ENCODE measurements at regions not wholly inside any gene's neighbourhood (a gene's known extent, or its start where the extent isn't known, plus 50 kb on each side); places are given as distances from the start of the nearest gene placed in this dataset.
"Not testable (repeated sequence)": the region's sequence is repeated elsewhere in the genome, so short reads cannot be mapped to it uniquely, and the experiment has no call there.

GRCh38 chr18:43772907-43773306 lies 495.6 kb upstream of the SYT4 start:
- DNase-seq (peak; percentile 40), ATAC-seq (peak; percentile 96 to 97)
- intact Hi-C loops (cut with DNase I): loop anchor here in 1 of 2 donors (10.0 kb wide), 2 partner anchors 52 to 108 kb away; no protein-coding TSS in a partner anchor

- intact Hi-C loops (cut with DNase I): loop anchor here in 1 of 2 donors (10.0 kb wide), 2 partner anchors 50 to 110 kb away; no protein-coding TSS in a partner anchor
- DNase-seq (no peak), ATAC-seq (no peak)
Observed at GRCh38 chr18:43774497-43774896, 497.2 kb upstream of the SYT4 start.

- DNase-seq (no peak), ATAC-seq (no peak)
- intact Hi-C loops (cut with DNase I): loop anchor here in 1 of 2 donors (5.0 to 10.0 kb wide), 3 partner anchors 49 to 677 kb away; no protein-coding TSS in a partner anchor
Observed at GRCh38 chr18:43775591-43775990, 498.3 kb upstream of the SYT4 start.

DNA sequence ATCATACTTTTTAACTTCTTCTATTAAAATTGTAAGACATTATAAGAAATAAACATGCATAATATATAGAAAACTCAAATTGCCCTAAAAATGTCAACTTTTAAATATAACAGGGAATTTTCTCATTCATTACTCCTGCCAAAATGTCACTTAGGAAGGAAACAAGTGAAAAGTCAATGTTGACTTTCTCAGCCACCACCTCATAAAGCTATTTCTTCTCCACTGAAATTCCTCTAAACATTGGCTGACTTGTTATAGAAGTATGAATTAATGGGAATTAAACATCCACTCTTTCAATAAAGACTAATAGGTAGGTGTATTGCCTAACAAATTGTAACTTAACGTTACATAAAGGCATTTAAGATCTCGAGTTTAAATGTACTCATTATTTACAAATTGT lies 499.7 kb upstream of the SYT4 start:
- DNase-seq (no peak), ATAC-seq (no peak)
- intact Hi-C loops (cut with DNase I): loop anchor here in 1 of 2 donors (5.0 to 10.0 kb wide), 3 partner anchors 48 to 675 kb away; no protein-coding TSS in a partner anchor

- no peak for ATAC-seq
- DNase-seq: no peak
- intact Hi-C loops (cut with DNase I): loop anchor here in 1 of 2 donors (5.0 to 10.0 kb wide), 3 partner anchors 47 to 675 kb away; no protein-coding TSS in a partner anchor
Observed at GRCh38 chr18:43777636-43778304, 500.5 kb upstream of the SYT4 start.

DNA sequence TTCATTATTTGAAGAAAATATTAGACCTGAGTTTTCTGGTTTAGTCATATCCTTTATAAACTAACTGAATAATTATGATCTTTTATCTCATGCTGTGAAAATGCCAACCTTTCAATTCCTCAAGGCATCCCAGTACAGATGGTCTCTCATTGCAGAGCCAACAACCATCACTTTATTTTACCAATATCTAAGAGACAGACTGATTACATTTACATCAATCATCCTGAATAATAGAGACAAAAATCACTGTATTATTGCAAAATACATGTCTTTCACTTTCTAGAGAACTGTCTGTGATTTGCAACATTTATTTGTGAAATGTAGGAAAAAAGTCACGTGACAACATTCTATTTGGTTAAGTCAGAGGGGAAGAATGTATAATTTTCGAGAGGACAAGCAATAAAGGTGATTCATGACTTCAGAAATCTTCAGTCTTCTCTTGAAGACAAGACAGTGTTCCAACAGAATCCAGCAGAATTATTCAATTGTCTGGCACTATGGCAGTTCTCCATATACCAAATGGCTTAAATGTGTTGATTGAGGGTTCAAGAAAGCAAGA lies 503.6 kb upstream of the SYT4 start:
- intact Hi-C loops (cut with DNase I): no loop called here

GRCh38 chr18:43785158-43785557 lies 507.9 kb upstream of the SYT4 start:
- intact Hi-C loops (cut with DNase I): no loop called here
- ATAC-seq: no peak
- no peak for DNase-seq

More for the DNA sequence above, 503.6 kb upstream of the SYT4 start:
- no peak for ATAC-seq
- DNase-seq: no peak

DNA sequence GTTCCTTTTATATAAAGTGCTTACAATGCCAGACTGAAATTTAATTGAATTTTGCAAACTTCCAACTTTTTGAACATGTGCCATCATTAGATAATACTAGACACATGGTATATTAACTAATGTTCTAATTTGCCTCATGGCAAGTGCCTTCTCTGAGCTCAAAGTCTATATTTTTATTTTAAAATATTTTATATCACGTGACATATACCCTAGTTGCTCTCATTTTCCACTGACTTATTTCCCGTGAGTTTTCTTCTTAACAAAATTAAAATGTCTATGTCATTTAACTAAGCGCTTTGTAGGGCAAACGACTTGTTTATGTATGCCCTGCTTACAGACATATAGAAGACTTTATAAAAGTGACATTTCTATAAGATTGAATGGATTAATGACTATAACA lies 509.6 kb upstream of the SYT4 start:
- ATAC-seq: no peak
- intact Hi-C loops (cut with DNase I): no loop called here

GRCh38 chr18:43787721-43788120 lies 510.4 kb upstream of the SYT4 start:
- DNase-seq; ATAC-seq; intact Hi-C loops (cut with DNase I): not testable (repeated sequence)

More for the DNA sequence above, 509.6 kb upstream of the SYT4 start:
- DNase-seq: no peak

DNA sequence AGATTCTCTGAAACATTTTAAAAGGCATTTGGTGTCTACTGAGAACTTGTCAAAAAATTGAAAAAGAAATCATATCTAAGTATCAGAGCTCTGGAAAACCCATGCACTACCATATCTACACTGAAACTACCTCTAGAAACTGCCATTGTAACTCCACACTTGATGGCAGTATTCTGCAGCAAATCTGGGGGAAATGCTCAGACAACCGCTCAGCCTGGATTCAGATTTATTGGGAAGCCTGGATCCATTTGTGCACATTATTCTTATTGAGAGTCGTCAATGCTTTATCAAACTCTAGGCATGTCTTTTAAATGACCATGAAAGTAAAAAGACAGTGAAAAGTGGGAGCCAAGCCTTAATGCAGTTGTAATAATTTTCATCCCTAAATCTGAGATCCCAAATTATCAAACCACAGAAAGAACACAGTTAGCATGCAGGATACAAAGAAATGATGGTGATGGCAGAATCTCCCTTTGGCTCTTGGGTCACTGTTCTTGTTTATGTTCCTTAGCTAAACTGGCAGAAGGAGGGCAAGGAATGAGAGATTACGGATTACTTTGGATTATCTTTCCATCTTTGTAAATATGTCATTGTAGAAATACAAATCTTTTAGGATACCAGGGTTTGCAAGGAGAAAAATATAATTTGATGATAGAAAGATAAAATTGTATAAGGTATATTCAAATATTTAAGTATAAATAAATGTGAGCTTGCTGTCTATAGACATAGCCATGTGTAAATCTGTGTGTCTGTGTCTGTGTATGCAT lies 512.1 kb upstream of the SYT4 start:
- peak in 1 of 2 donors; percentile 55 for ATAC-seq
- intact Hi-C loops (cut with DNase I): no loop called here
- DNase-seq: no peak

GRCh38 chr18:43793910-43794309 lies 516.6 kb upstream of the SYT4 start:
- intact Hi-C loops (cut with DNase I): loop anchor here (5.0 kb wide), 1 partner anchor 533 kb away; no protein-coding TSS in a partner anchor
- ATAC-seq: peak; percentile 59 to 68
- no peak for DNase-seq

DNA sequence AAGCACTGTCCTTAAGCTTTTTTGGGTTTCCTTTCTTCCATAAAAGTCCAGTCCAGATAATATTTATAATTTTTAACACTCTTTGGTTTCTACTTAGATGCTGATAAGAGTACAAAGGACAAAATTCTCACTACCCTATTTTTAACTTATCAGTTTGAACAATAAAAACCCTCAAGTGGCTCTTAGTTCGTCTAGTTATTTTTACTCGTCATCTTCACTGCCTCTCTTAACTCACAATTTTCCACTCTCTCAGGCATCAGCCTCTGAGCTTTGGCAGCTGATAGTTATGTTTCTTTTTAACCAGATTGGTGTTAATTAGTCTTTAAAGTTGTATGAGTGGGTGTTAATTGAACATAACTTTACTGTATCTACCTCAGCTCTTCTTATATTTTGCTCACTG lies 517.1 kb upstream of the SYT4 start:
- DNase-seq: no peak
- intact Hi-C loops (cut with DNase I): loop anchor here (5.0 kb wide), 1 partner anchor 533 kb away; no protein-coding TSS in a partner anchor
- ATAC-seq: peak in 1 of 2 donors; percentile 51

DNA sequence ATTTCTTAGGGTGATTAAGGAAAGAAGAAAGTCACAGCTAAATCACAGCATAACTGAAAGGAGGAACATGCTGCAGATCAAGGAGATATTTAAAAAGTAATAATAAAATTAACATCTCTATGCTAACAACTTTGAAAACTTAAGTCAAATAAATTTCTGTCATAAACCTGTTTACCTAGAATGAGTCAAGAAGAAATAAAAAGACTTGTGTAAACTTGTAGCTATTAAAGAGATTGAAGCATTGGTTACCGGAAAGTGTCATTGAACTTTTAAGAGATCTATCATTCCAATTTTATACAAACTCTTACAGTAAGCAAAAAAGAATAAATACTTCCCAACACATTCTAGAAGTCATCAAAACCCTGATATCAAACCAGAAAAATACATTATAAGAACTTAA lies 520.1 kb upstream of the SYT4 start:
- intact Hi-C loops (cut with DNase I): no loop called here
- DNase-seq (no peak), ATAC-seq (no peak)

DNA sequence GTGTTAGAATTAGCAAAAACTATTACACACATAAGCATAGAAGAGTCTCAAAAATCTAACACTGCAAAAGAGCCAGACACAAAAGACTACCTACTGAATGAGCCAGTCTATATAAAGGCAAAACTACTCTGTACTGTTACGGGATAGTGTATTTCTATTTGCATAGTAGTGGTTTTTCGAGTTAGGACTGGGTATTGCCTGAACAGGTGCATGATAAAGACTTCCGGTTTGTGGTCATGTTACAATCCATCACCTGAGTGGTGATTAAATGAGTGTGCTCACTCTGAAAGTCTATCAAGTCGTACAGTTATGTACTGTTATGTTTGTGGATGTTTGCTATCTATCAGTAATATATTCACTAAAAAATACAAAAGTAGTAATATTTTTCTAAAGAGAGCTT lies 523.3 kb upstream of the SYT4 start:
- intact Hi-C loops (cut with DNase I): no loop called here
- DNase-seq (no peak), ATAC-seq (no peak)

- no peak for DNase-seq
- ATAC-seq: no peak
- intact Hi-C loops (cut with DNase I): no loop called here
Observed at GRCh38 chr18:43805646-43806194, 528.4 kb upstream of the SYT4 start.

DNA sequence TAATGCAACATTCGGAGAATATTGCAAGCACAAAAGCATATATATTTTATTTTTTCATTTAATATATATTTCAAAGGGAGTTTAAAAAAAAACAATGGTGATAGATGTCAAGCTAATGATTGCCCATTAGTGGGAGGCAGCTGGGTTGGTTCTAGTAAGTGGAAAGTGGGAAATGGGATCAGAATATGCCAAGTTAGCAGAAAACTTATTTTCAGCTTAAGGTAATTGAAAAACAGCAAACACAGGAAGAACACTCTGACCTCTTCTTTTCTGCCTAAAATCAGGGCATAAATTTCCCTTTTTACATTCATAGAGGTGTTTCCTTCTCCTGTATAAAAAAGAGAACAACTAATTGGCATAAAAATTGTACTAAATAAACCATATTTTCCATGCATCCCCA lies 535.3 kb upstream of the SYT4 start:
- ATAC-seq (no peak), DNase-seq (no peak)
- intact Hi-C loops (cut with DNase I): no loop called here

- intact Hi-C loops (cut with DNase I): no loop called here
- DNase-seq (no peak), ATAC-seq (no peak)
Observed at GRCh38 chr18:43819397-43819796, 542.1 kb upstream of the SYT4 start.

DNA sequence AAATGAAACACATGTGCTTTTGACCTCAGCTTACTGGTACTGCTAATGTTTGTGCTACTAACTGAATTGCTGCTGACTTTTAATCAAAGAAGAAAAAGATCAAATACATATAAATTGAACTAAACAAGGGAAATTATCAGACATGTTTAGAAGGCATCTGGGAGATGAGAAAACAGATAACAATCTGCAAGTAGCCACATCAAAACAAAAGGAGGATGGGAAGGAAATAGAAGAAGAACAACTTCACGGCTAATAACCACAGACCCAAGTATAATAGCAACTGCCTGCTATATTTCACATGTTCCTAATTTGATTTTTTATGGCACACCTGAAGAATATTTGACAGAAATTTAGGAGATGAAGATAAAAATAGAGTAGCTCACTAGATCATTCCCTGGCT lies 542.6 kb upstream of the SYT4 start:
- intact Hi-C loops (cut with DNase I): loop anchor here in 1 of 2 donors (10.0 kb wide), 1 partner anchor 45 kb away; no protein-coding TSS in a partner anchor
- no peak for ATAC-seq
- no peak for DNase-seq

- ATAC-seq (no peak), DNase-seq (no peak)
- intact Hi-C loops (cut with DNase I): loop anchor here in 1 of 2 donors (10.0 kb wide), 1 partner anchor 51 kb away; no protein-coding TSS in a partner anchor
Observed at GRCh38 chr18:43825768-43826167, 548.5 kb upstream of the SYT4 start.
